IMR-90 (cell line): ENCODE measurements at regions not wholly inside any gene's neighbourhood (a gene's known extent, or its start where the extent isn't known, plus 50 kb on each side); places are given as distances from the start of the nearest gene placed in this dataset.

Experiments used
- ATAC-seq: fragments of 200-7000 bp; cut with Tn5 transposase; 2 replicates; pipeline ENCODE4 v1.9.1; 2020; ENCODE audit warnings: low read depth, mild to moderate bottlenecking, moderate library complexity
- BruUV-seq: library from RNA; stranded (reverse); fragments of 400-500 nt; replicated peaks from 2 replicates; lab custom pipeline; 2021; lab: Mats Ljungman, UMichigan
- CTCF ChIA-PET: fragments of 300-600 bp; formaldehyde crosslinking; extraction: SDS; loops from one replicate; lab custom pipeline; 2021; ENCODE audit warnings: antibody characterized with exemption; lab: Yijun Ruan, JAX
- POLR2A ChIA-PET: fragments of 300-600 bp; sonication (Branson Sonifier 250); formaldehyde crosslinking; loops from one replicate; lab custom pipeline; 2022; ENCODE audit warnings: antibody characterized with exemption; ENCODE audit not compliant: unreplicated experiment; lab: Charles Lee
- DNase-seq: peaks from one replicate; pipeline ENCODE4 v3.0.0; 2013
- H2AFZ ChIP-seq: replicated peaks from 2 replicates; pipeline ENCODE3; 2013; ENCODE audit warnings: low read length, mild to moderate bottlenecking; ENCODE audit not compliant: poor library complexity
- H2AK5ac ChIP-seq: 2 replicates; pipeline ENCODE4 v1.6.1; 2013; ENCODE audit warnings: low read depth, low read length, inconsistent platforms
- H2AK9ac ChIP-seq: replicated peaks from 2 replicates; pipeline ENCODE3; 2013; ENCODE audit warnings: mild to moderate bottlenecking, low read depth, low read length, moderate library complexity; ENCODE audit not compliant: poor library complexity
- H2BK120ac ChIP-seq: 2 replicates; pipeline ENCODE4 v1.6.1; 2013; ENCODE audit warnings: low read depth, low read length, inconsistent platforms
- H2BK15ac ChIP-seq: 3 replicates; pipeline ENCODE4 v1.6.1; 2013; ENCODE audit warnings: low read depth, low read length, inconsistent platforms
- H2BK20ac ChIP-seq: 2 replicates; pipeline ENCODE4 v1.6.1; 2013; ENCODE audit warnings: low read depth, mild to moderate bottlenecking, inconsistent platforms, low read length, moderate library complexity
- H2BK5ac ChIP-seq: 2 replicates; pipeline ENCODE4 v1.6.1; 2013; ENCODE audit warnings: mild to moderate bottlenecking, low read depth, low read length, inconsistent platforms; ENCODE audit not compliant: poor library complexity, severe bottlenecking
- H3K14ac ChIP-seq: replicated peaks from 2 replicates; pipeline ENCODE4 v1.6.1; 2013; ENCODE audit warnings: low read depth, low read length, inconsistent platforms
- H3K18ac ChIP-seq: 2 replicates; pipeline ENCODE4 v1.6.1; 2013; ENCODE audit warnings: low read depth, low read length, control low read depth
- H3K23ac ChIP-seq: 2 replicates; pipeline ENCODE4 v1.6.1; 2013; ENCODE audit warnings: low read depth, low read length, inconsistent platforms
- H3K27ac ChIP-seq: 2 replicates; pipeline ENCODE4 v1.5.1; 2013; ENCODE audit warnings: mild to moderate bottlenecking, control low read depth, low read length; ENCODE audit not compliant: insufficient read depth
- H3K27me3 ChIP-seq: 2 replicates; pipeline ENCODE4 v1.6.1; 2013; ENCODE audit warnings: low read length; ENCODE audit not compliant: control insufficient read depth, insufficient read depth
- H3K36me3 ChIP-seq: 2 replicates; pipeline ENCODE4 v1.6.1; 2013; ENCODE audit warnings: low read length, mixed read lengths; ENCODE audit not compliant: control insufficient read depth, insufficient read depth
- H3K4ac ChIP-seq: 2 replicates; pipeline ENCODE4 v1.6.1; 2013; ENCODE audit warnings: low read depth, low read length, inconsistent platforms
- H3K4me1 ChIP-seq: 2 replicates; pipeline ENCODE4 v1.6.1; 2013; ENCODE audit warnings: low read length, mixed read lengths; ENCODE audit not compliant: control insufficient read depth, insufficient read depth
- H3K4me2 ChIP-seq: 2 replicates; pipeline ENCODE4 v1.6.1; 2013; ENCODE audit warnings: low read depth, mild to moderate bottlenecking, control low read depth, low read length, moderate library complexity
- H3K4me3 ChIP-seq: 2 replicates; pipeline ENCODE4 v1.5.1; 2013; ENCODE audit warnings: low read depth, mild to moderate bottlenecking, control low read depth, low read length, moderate library complexity; ENCODE audit not compliant: insufficient read depth
- H3K56ac ChIP-seq: 2 replicates; pipeline ENCODE4 v1.6.1; 2013; ENCODE audit warnings: low read length, inconsistent platforms; ENCODE audit not compliant: insufficient read depth; ENCODE audit errors: extremely low read depth
- H3K79me1 ChIP-seq, 2 experiments: 2 replicates each; pipeline ENCODE4 v1.6.1; 2013; ENCODE audit warnings: low read length in 2 of 2, inconsistent platforms in 1 of 2, low read depth in 1 of 2
- H3K9ac ChIP-seq: 2 replicates; pipeline ENCODE4 v1.6.1; 2013; ENCODE audit warnings: low read depth, low read length, control low read depth
- H3K9me1 ChIP-seq: 2 replicates; pipeline ENCODE4 v1.6.1; 2013; ENCODE audit warnings: low read length, inconsistent platforms; ENCODE audit not compliant: insufficient read depth
- H3K9me3 ChIP-seq: 2 replicates; pipeline ENCODE4 v1.6.1; 2013; ENCODE audit warnings: low read length; ENCODE audit not compliant: control insufficient read depth, insufficient read depth
- H4K20me1 ChIP-seq: 2 replicates; pipeline ENCODE4 v1.6.1; 2013; ENCODE audit warnings: low read length, inconsistent platforms; ENCODE audit not compliant: insufficient read depth
- H4K5ac ChIP-seq: 2 replicates; pipeline ENCODE4 v1.6.1; 2013; ENCODE audit warnings: mild to moderate bottlenecking, low read depth, low read length, control low read depth
- H4K8ac ChIP-seq, 2 experiments: 2 replicates each; pipeline ENCODE4 v1.6.1; 2013; ENCODE audit warnings: low read depth in 2 of 2, low read length in 2 of 2, control low read depth in 1 of 2, inconsistent platforms in 1 of 2
- H4K91ac ChIP-seq: 2 replicates; pipeline ENCODE4 v1.6.1; 2013; ENCODE audit warnings: low read depth, low read length, inconsistent platforms; ENCODE audit not compliant: insufficient read depth
- BHLHE40 ChIP-seq: fragments of 150-350 bp; IDR thresholded peaks from 2 replicates; pipeline ENCODE4 v1.6.1; 2016; ENCODE audit warnings: mild to moderate bottlenecking, low read depth, low read length
- CEBPB ChIP-seq: IDR thresholded peaks from 2 replicates; pipeline ENCODE4 v1.6.1; 2012; ENCODE audit warnings: low read depth, low read length, improper control_type of control experiment
- CHD1 ChIP-seq: IDR thresholded peaks from 2 replicates; pipeline ENCODE4 v1.6.1; 2012; ENCODE audit warnings: low read depth, low read length, improper control_type of control experiment
- CTCF ChIP-seq: conservative IDR thresholded peaks from 2 replicates; pipeline ENCODE4 v1.5.1; 2012; ENCODE audit warnings: mild to moderate bottlenecking, low read depth, low read length, improper control_type of control experiment
- ELK1 ChIP-seq: fragments of 150-350 bp; IDR thresholded peaks from 2 replicates; pipeline ENCODE4 v1.6.1; 2016; ENCODE audit warnings: low read depth, mild to moderate bottlenecking, low read length, moderate library complexity, borderline replicate concordance
- FOS ChIP-seq: fragments of 150-350 bp; IDR thresholded peaks from 2 replicates; pipeline ENCODE4 v1.6.1; 2016; ENCODE audit warnings: low read depth, low read length
- MAFK ChIP-seq: IDR thresholded peaks from 2 replicates; pipeline ENCODE4 v1.6.1; 2012; ENCODE audit warnings: low read depth, low read length, improper control_type of control experiment
- MAZ ChIP-seq: IDR thresholded peaks from 2 replicates; pipeline ENCODE4 v1.6.1; 2012; ENCODE audit warnings: low read depth, mild to moderate bottlenecking, low read length, improper control_type of control experiment, moderate library complexity, borderline replicate concordance
- MXI1 ChIP-seq: IDR thresholded peaks from 2 replicates; pipeline ENCODE4 v1.6.1; 2012; ENCODE audit warnings: low read depth, mild to moderate bottlenecking, low read length, moderate library complexity, borderline replicate concordance
- NFE2L2 ChIP-seq: fragments of 150-350 bp; IDR thresholded peaks from 2 replicates; pipeline ENCODE4 v1.6.1; 2016; ENCODE audit warnings: low read depth, mild to moderate bottlenecking, low read length
- POLR2A ChIP-seq: IDR thresholded peaks from 2 replicates; pipeline ENCODE4 v1.6.1; 2012; ENCODE audit warnings: mild to moderate bottlenecking, low read depth, low read length
- RAD21 ChIP-seq: IDR thresholded peaks from 2 replicates; pipeline ENCODE4 v1.6.1; 2012; ENCODE audit warnings: low read length, improper control_type of control experiment
- RFX5 ChIP-seq: IDR thresholded peaks from 2 replicates; pipeline ENCODE4 v1.8.0; 2012; ENCODE audit warnings: low read depth, mild to moderate bottlenecking, low read length, moderate library complexity
- SMC3 ChIP-seq: fragments of 150-350 bp; IDR thresholded peaks from 2 replicates; pipeline ENCODE4 v1.6.1; 2016; ENCODE audit warnings: low read depth, mild to moderate bottlenecking, antibody characterized with exemption, low read length, moderate library complexity
- USF2 ChIP-seq: fragments of 150-350 bp; IDR thresholded peaks from 2 replicates; pipeline ENCODE4 v1.6.1; 2017; ENCODE audit warnings: mild to moderate bottlenecking, antibody characterized with exemption, low read length, low read depth
- WGBS, 2 experiments: methylation state at CpG; one replicate each; pipeline versions ENCODE4 v1.1.5 to v1.1.7; 2013; ENCODE audit warnings: missing lambda C conversion rate in 2 of 2; ENCODE audit not compliant: insufficient read length in 1 of 2; ENCODE audit errors: extremely low coverage in 2 of 2; 5-methylcytosine and 5-hydroxymethylcytosine counted together
- dilution Hi-C: fragments of 300-500 bp; cut with HindIII; formaldehyde crosslinking; loops from one replicate; pipeline ENCODE4 v1.14.3; 2018; ENCODE audit warnings: low sequenced_read_pairs; ENCODE audit not compliant: unreplicated experiment
- in situ Hi-C: fragments of 300-500 bp; cut with MboI; formaldehyde crosslinking; loops from 3 replicates; pipeline ENCODE4 v1.14.3; 2019; ENCODE audit warnings: low sequenced_read_pairs, inconsistent platforms, mixed read lengths
- intact Hi-C: fragments of 100-400 bp; cut with micrococcal nuclease; formaldehyde crosslinking; loops from 2 replicates; pipeline ENCODE4 v1.10.0; 2022

GRCh38 chr13:29954082-29955028 is 103.9 kb upstream of the UBL3 start:
- Histone ChIP-seq H3K9me3 (no peaks in the 10 kb centered on the region; the same call in 1 of the 2 replicates), H3K9ac (no peak overlapping the region), H3K4ac (no peak overlapping the region), H2BK20ac (no peak overlapping the region), H2AK9ac (no peak overlapping the region), H3K56ac (no peak overlapping the region), H4K20me1 (no peaks in the 10 kb centered on the region), H3K4me3 (no peak overlapping the region), H2AFZ (no peak overlapping the region), H2BK5ac (no peak overlapping the region), H3K4me1 (no peaks in the 10 kb centered on the region), H3K27me3 (peaks cover 36% of the 10 kb centered on the region), H3K23ac (no peak overlapping the region), H3K14ac (no peak overlapping the region), H3K4me2 (no peak overlapping the region), H3K9me1 (peaks cover 3% of the 10 kb centered on the region; the same call in 1 of the 2 replicates), H2BK15ac (no peak overlapping the region), H4K8ac (no peak overlapping the region), H3K79me1 (no peaks in the 10 kb centered on the region), H3K36me3 (no peaks in the 10 kb centered on the region), H3K18ac (no peak overlapping the region), H3K27ac (no peak overlapping the region), H2AK5ac (no peak overlapping the region), H4K5ac (no peak overlapping the region), H4K91ac (no peak overlapping the region), H2BK120ac (no peak overlapping the region)
- no TSS peak for BruUV-seq
- ChIA-PET CTCF (interaction anchor here (0.6 to 1.2 kb wide), 2 partner anchors 158 to 718 kb away, joined by 3 to 4 read pairs; no protein-coding TSS in a partner anchor), POLR2A (no interaction called here)
- ATAC-seq (no peak), DNase-seq (no peak)
- 75 to 100% methylated on average over 2 of the region's 23 CpGs for WGBS, 2 experiments
- dilution Hi-C loops: no loop called here
- intact Hi-C loops: no loop called here
- in situ Hi-C loops: no loop called here
- TF ChIP-seq FOS (no peak), POLR2A (no peak), USF2 (no peak), CTCF (no peak), RAD21 (no peak), MXI1 (no peak), ELK1 (no peak), NFE2L2 (no peak), SMC3 (no peak), RFX5 (no peak), CHD1 (no peak), MAZ (no peak), CEBPB (no peak), BHLHE40 (no peak), MAFK (no peak)
